ENCODE measurements at regions not wholly inside any gene's neighbourhood (a gene's known extent, or its start where the extent isn't known, plus 50 kb on each side); places are given as distances from the start of the nearest gene placed in this dataset.
A peak's percentile ranks its signal among the peaks of the same experiment; 100 is the strongest.

- no peak overlapping the region; the same call in 1 of the 2 replicates for H3K27ac ChIP-seq (ENCODE audit: low read length)
- H3K4me3 ChIP-seq (ENCODE audit: low read length): no peak overlapping the region
- no peaks in the 10 kb centered on the region for H3K36me3 ChIP-seq (replicated peaks; ENCODE audit: low read depth, low read length)
- no peaks in the 10 kb centered on the region for H3K9me3 ChIP-seq (ENCODE audit: insufficient read depth, low read length)
- H3K9ac ChIP-seq (ENCODE audit: low read length): no peak overlapping the region
- no peak for TF ChIP-seq CTCF (IDR thresholded peaks at IDR 0.05; ENCODE audit: low read depth, low read length)
- TF ChIP-seq EZH2phosphoT487 (IDR thresholded peaks at IDR 0.05; ENCODE audit: low read depth): no peak
- H3K79me2 ChIP-seq (ENCODE audit: low read length): no peaks in the 10 kb centered on the region
- no peaks in the 10 kb centered on the region for H3K27me3 ChIP-seq (ENCODE audit: low read depth, low read length)
- H3K4me2 ChIP-seq (ENCODE audit: low read length): peak overlapping the region; percentile 18; the same call in 1 of the 2 replicates
- H3K4me1 ChIP-seq (ENCODE audit: low read length): peaks cover 31% of the 10 kb centered on the region
- no peak overlapping the region for H2AFZ ChIP-seq (ENCODE audit: low read depth, low read length)
- no peaks in the 10 kb centered on the region for H4K20me1 ChIP-seq (ENCODE audit: insufficient read depth, low read length)
Observed at GRCh38 chr13:34256236-34256635, 438.3 kb downstream of the RFC3 start.

DNA sequence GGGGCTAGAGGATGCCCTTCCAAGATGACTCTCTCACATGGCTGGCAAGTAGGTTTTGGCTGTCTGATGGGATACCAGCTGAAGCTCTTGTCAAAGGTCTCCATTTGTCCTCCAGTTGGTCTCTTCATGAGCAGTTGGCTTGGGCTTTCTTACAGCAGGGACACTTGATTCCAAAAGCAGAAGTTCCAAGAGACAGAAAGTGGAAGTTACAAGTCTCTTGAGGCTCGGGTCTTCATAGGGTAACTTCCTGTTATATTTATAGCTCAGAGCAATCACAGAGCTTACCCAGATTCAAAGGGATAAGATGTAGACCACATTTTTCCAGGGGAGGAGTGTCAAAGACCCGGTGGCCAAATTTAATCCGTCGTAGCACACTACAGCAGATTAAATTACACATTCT is 440.0 kb downstream of the RFC3 start:
- no peaks in the 10 kb centered on the region for H4K20me1 ChIP-seq (ENCODE audit: insufficient read depth, low read length)
- peaks cover 31% of the 10 kb centered on the region for H3K4me1 ChIP-seq (ENCODE audit: low read length)
- peak overlapping the region; percentile 33 for H3K4me2 ChIP-seq (ENCODE audit: low read length)
- H3K9me3 ChIP-seq (ENCODE audit: insufficient read depth, low read length): no peaks in the 10 kb centered on the region
- TF ChIP-seq CTCF (IDR thresholded peaks at IDR 0.05; ENCODE audit: low read depth, low read length) (no peak), EZH2phosphoT487 (IDR thresholded peaks at IDR 0.05; ENCODE audit: low read depth) (no peak)
- H3K79me2 ChIP-seq (ENCODE audit: low read length): no peaks in the 10 kb centered on the region
- H2AFZ ChIP-seq (ENCODE audit: low read depth, low read length): no peak overlapping the region
- H3K9ac ChIP-seq (ENCODE audit: low read length): no peak overlapping the region
- no peak overlapping the region for H3K4me3 ChIP-seq (ENCODE audit: low read length)
- no peaks in the 10 kb centered on the region for H3K27me3 ChIP-seq (ENCODE audit: low read depth, low read length)
- no peaks in the 10 kb centered on the region for H3K36me3 ChIP-seq (replicated peaks; ENCODE audit: low read depth, low read length)
- no peak overlapping the region for H3K27ac ChIP-seq (ENCODE audit: low read length)

DNA sequence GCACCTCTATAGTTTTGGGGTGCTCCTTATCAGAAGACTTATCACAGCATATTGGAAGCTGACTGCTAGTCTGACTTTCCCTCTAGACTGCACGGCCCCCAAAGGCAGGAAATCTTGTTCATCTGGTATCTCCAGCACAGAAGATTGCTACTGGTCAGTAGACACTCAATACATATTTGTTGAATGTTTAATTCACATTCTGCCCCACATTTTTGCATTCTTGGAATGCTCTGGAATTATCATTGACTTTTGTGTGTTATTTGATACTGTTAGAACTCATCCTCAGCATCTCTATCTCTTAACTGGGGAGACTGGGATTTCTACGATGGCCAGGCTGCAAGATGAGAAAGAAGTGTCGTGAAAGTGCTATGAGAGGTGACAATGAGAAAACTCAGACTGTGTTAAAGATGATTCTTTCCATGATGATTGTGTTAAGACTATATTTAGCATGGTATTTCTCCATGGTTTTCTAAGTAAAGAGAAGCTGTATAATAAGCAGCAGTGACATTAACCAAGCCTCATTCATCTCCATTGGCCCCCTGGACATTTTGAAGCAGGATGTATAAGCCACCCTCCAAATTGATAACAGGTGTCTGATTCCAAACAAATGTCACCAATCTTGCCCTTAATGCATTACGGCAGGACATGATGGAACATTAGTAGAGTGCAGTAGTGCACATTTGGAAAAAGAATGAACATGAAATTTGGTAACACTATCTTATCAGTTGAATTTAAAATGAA is 440.9 kb downstream of the RFC3 start:
- H3K4me1 ChIP-seq (ENCODE audit: low read length): peaks cover 31% of the 10 kb centered on the region
- TF ChIP-seq CTCF (IDR thresholded peaks at IDR 0.05; ENCODE audit: low read depth, low read length) (no peak), EZH2phosphoT487 (IDR thresholded peaks at IDR 0.05; ENCODE audit: low read depth) (no peak)
- H3K27me3 ChIP-seq (ENCODE audit: low read depth, low read length): no peaks in the 10 kb centered on the region
- no peak overlapping the region for H3K27ac ChIP-seq (ENCODE audit: low read length)
- H3K4me3 ChIP-seq (ENCODE audit: low read length): no peak overlapping the region
- H2AFZ ChIP-seq (ENCODE audit: low read depth, low read length): no peak overlapping the region
- no peaks in the 10 kb centered on the region for H3K36me3 ChIP-seq (replicated peaks; ENCODE audit: low read depth, low read length)
- no peak overlapping the region for H3K9ac ChIP-seq (ENCODE audit: low read length)
- no peaks in the 10 kb centered on the region for H3K9me3 ChIP-seq (ENCODE audit: insufficient read depth, low read length)
- no peaks in the 10 kb centered on the region for H4K20me1 ChIP-seq (ENCODE audit: insufficient read depth, low read length)
- no peaks in the 10 kb centered on the region for H3K79me2 ChIP-seq (ENCODE audit: low read length)
- peak overlapping the region; percentile 33; the same call in 1 of the 2 replicates for H3K4me2 ChIP-seq (ENCODE audit: low read length)

GRCh38 chr13:34263681-34264080 is 445.7 kb downstream of the RFC3 start:
- no peak overlapping the region for H3K4me3 ChIP-seq (ENCODE audit: low read length)
- H2AFZ ChIP-seq (ENCODE audit: low read depth, low read length): no peak overlapping the region
- TF ChIP-seq EZH2phosphoT487 (IDR thresholded peaks at IDR 0.05; ENCODE audit: low read depth): no peak
- no peak for TF ChIP-seq CTCF (IDR thresholded peaks at IDR 0.05; ENCODE audit: low read depth, low read length)
- no peak overlapping the region for H3K9ac ChIP-seq (ENCODE audit: low read length)
- H3K79me2 ChIP-seq (ENCODE audit: low read length): no peaks in the 10 kb centered on the region
- no peaks in the 10 kb centered on the region for H4K20me1 ChIP-seq (ENCODE audit: insufficient read depth, low read length)
- H3K27ac ChIP-seq (ENCODE audit: low read length): no peak overlapping the region
- no peak overlapping the region for H3K4me2 ChIP-seq (ENCODE audit: low read length)
- H3K27me3 ChIP-seq (ENCODE audit: low read depth, low read length): no peaks in the 10 kb centered on the region
- no peaks in the 10 kb centered on the region for H3K36me3 ChIP-seq (replicated peaks; ENCODE audit: low read depth, low read length)
- peaks cover 2% of the 10 kb centered on the region for H3K4me1 ChIP-seq (ENCODE audit: low read length)
- H3K9me3 ChIP-seq (ENCODE audit: insufficient read depth, low read length): no peaks in the 10 kb centered on the region

Measured in OCI-LY3 (cell line).